ENCODE measurements at regions not wholly inside any gene's neighbourhood (a gene's known extent, or its start where the extent isn't known, plus 50 kb on each side); places are given as distances from the start of the nearest gene placed in this dataset.
"Not testable (repeated sequence)": the region's sequence is repeated elsewhere in the genome, so short reads cannot be mapped to it uniquely, and the experiment has no call there.

GRCh38 chrX:40788698-40789097, 53.4 kb upstream of the MED14 start:
- DNase-seq (ENCODE audit: low read depth in 2 of 2): not testable (repeated sequence)

- no peak for DNase-seq (ENCODE audit: low read depth in 2 of 2)
Measured at GRCh38 chrX:40792433-40792832, 57.1 kb upstream of the MED14 start.

- DNase-seq (ENCODE audit: low read depth in 2 of 2): not testable (repeated sequence)
Measured at GRCh38 chrX:40794829-40795130, 59.4 kb upstream of the MED14 start.

GRCh38 chrX:40799745-40800144, 64.4 kb upstream of the MED14 start:
- DNase-seq (ENCODE audit: low read depth in 2 of 2): not testable (repeated sequence)

- no peak for DNase-seq (ENCODE audit: low read depth in 2 of 2)
Measured at GRCh38 chrX:40805404-40805803, 70.1 kb upstream of the MED14 start.

GRCh38 chrX:40806513-40807220, 71.3 kb upstream of the MED14 start:
- DNase-seq (ENCODE audit: low read depth in 2 of 2): no peak

- no peak for DNase-seq (ENCODE audit: low read depth in 2 of 2)
Measured at GRCh38 chrX:40807384-40807783, 72.0 kb upstream of the MED14 start.

GRCh38 chrX:40808203-40808602, 72.9 kb upstream of the MED14 start:
- DNase-seq (ENCODE audit: low read depth in 2 of 2): no peak

GRCh38 chrX:40809210-40809609, 73.9 kb upstream of the MED14 start:
- no peak for DNase-seq (ENCODE audit: low read depth in 2 of 2)

- not testable (repeated sequence) for DNase-seq (ENCODE audit: low read depth in 2 of 2)
Measured at GRCh38 chrX:40815045-40815444, 79.7 kb upstream of the MED14 start.

GRCh38 chrX:40816906-40817305, 81.6 kb upstream of the MED14 start:
- DNase-seq (ENCODE audit: low read depth in 2 of 2): no peak

- no peak for DNase-seq (ENCODE audit: low read depth in 2 of 2)
Measured at GRCh38 chrX:40818236-40818635, 82.9 kb upstream of the MED14 start.

- DNase-seq (ENCODE audit: low read depth in 2 of 2): no peak
Measured at GRCh38 chrX:40821780-40822179, 86.4 kb upstream of the MED14 start.

GRCh38 chrX:40827331-40827730, 92.0 kb upstream of the MED14 start:
- DNase-seq (ENCODE audit: low read depth in 2 of 2): no peak

GRCh38 chrX:40831750-40832149, 96.4 kb upstream of the MED14 start:
- DNase-seq (ENCODE audit: low read depth in 2 of 2): no peak

- DNase-seq (ENCODE audit: low read depth in 2 of 2): no peak
Measured at GRCh38 chrX:40832723-40833122, 97.4 kb upstream of the MED14 start.

GRCh38 chrX:40834225-40834624, 98.9 kb upstream of the MED14 start:
- DNase-seq (ENCODE audit: low read depth in 2 of 2): no peak

- no peak for DNase-seq (ENCODE audit: low read depth in 2 of 2)
Measured at GRCh38 chrX:40835526-40835925, 100.2 kb upstream of the MED14 start.

- no peak for DNase-seq (ENCODE audit: low read depth in 2 of 2)
Measured at GRCh38 chrX:40843643-40844042, 108.3 kb upstream of the MED14 start.

- DNase-seq (ENCODE audit: low read depth in 2 of 2): no peak
Measured at GRCh38 chrX:40844471-40844870, 109.1 kb upstream of the MED14 start.

GRCh38 chrX:40845331-40845911, 110.1 kb upstream of the MED14 start:
- DNase-seq (ENCODE audit: low read depth in 2 of 2): no peak

- DNase-seq (ENCODE audit: low read depth in 2 of 2): no peak
Measured at GRCh38 chrX:40849906-40850823, 114.8 kb upstream of the MED14 start.

- no peak for DNase-seq (ENCODE audit: low read depth in 2 of 2)
Measured at GRCh38 chrX:40852586-40852985, 117.2 kb upstream of the MED14 start.

Data from stimulated activated CD8-positive, alpha-beta memory T cell treated with anti-CD3 and anti-CD28 coated beads, Interleukin-15, amount 100 ng/mL, for 48 hours (primary cell).